K562 (cell line): ENCODE measurements at regions not wholly inside any gene's neighbourhood (a gene's known extent, or its start where the extent isn't known, plus 50 kb on each side); places are given as distances from the start of the nearest gene placed in this dataset.

Experiments
- CSDE1 ChIP-seq, 2 experiments: fragments of 450-650 bp; IDR thresholded peaks; 2 replicates each; pipeline ENCODE4 v1.6.1; 2016; ENCODE audit warnings: mild to moderate bottlenecking in 1 of 2
- E2F4 ChIP-seq: sonication (generic); formaldehyde crosslinking; IDR thresholded peaks from 2 replicates; pipeline ENCODE4 v1.8.0; 2022; ENCODE audit warnings: mild to moderate bottlenecking, low read depth, missing genetic modification reagents
- FOSL1 ChIP-seq: fragments of 200-800 bp; sonication (Bioruptor generic); conservative IDR thresholded peaks from 2 replicates; pipeline ENCODE4 v1.6.1; 2016; ENCODE audit warnings: missing genetic modification characterization, missing compliant biosample characterization
- IFI16 ChIP-seq: fragments of 250-450 bp; sonication (Bioruptor Pico); IDR thresholded peaks from 2 replicates; pipeline ENCODE4 v2.1.2; 2022; ENCODE audit warnings: mild to moderate bottlenecking, inconsistent platforms
- LARP7 ChIP-seq: fragments of 450-650 bp; IDR thresholded peaks from 2 replicates; pipeline ENCODE4 v1.6.1; 2016
- MECOM ChIP-seq: fragments of 250-450 bp; sonication (Bioruptor Pico); IDR thresholded peaks from 2 replicates; pipeline ENCODE4 v1.8.0; 2022; ENCODE audit warnings: inconsistent platforms
- NR2C1 ChIP-seq, 2 experiments: fragments of 450-650 bp; IDR thresholded peaks; 2 replicates each; pipeline ENCODE4 v1.6.1; 2017; ENCODE audit warnings: mild to moderate bottlenecking in 2 of 2, antibody characterized with exemption in 1 of 2, inconsistent platforms in 1 of 2, missing compliant biosample characterization in 1 of 2, missing genetic modification characterization in 1 of 2
- PATZ1 ChIP-seq: fragments of 250-450 bp; sonication (Bioruptor Pico); IDR thresholded peaks from 2 replicates; pipeline ENCODE4 v1.5.0; 2020; ENCODE audit warnings: mild to moderate bottlenecking, borderline replicate concordance
- PBX2 ChIP-seq, 2 experiments: IDR thresholded peaks in 1 of 2; conservative IDR thresholded peaks in 1 of 2; 2 replicates each; pipeline ENCODE4 v1.6.1; 2016; ENCODE audit warnings: low read depth in 2 of 2, mild to moderate bottlenecking in 1 of 2, missing compliant biosample characterization in 1 of 2, missing genetic modification characterization in 1 of 2, moderate library complexity in 1 of 2
- RBM17 ChIP-seq: fragments of 200-400 bp; formaldehyde crosslinking; IDR thresholded peaks from 2 replicates; pipeline ENCODE4 v1.6.1; 2017; ENCODE audit warnings: low read depth, mild to moderate bottlenecking, low read length, borderline replicate concordance
- SREBF2 ChIP-seq: sonication (generic); formaldehyde crosslinking; IDR thresholded peaks from 2 replicates; pipeline ENCODE4 v1.4.0; 2020; ENCODE audit warnings: mild to moderate bottlenecking, missing genetic modification reagents
- TSC22D4 ChIP-seq: fragments of 450-650 bp; IDR thresholded peaks from 2 replicates; pipeline ENCODE4 v1.6.1; 2016; ENCODE audit warnings: missing genetic modification characterization, missing biosample characterization, control low read depth
- XRCC4 ChIP-seq: IDR thresholded peaks from one replicate; pipeline ENCODE4 v1.6.1; 2011; ENCODE audit not compliant: insufficient read depth, insufficient read length; ENCODE audit errors: extremely low read depth
- ZBTB12 ChIP-seq: fragments of 250-450 bp; sonication (Bioruptor Pico); IDR thresholded peaks from 2 replicates; pipeline ENCODE4 v1.4.0; 2020
- ZNF280B ChIP-seq: fragments of 250-450 bp; sonication (Bioruptor Pico); IDR thresholded peaks from 2 replicates; pipeline ENCODE4 v1.5.1; 2021; ENCODE audit warnings: mild to moderate bottlenecking
- ZNF583 ChIP-seq: fragments of 250-450 bp; sonication (Bioruptor Pico); IDR thresholded peaks from 2 replicates; pipeline ENCODE4 v1.4.0; 2020
- ZSCAN32 ChIP-seq: fragments of 450-650 bp; formaldehyde crosslinking; IDR thresholded peaks from 2 replicates; pipeline ENCODE4 v1.4.0; 2020; ENCODE audit warnings: mild to moderate bottlenecking, moderate library complexity
- TF ChIP-seq, protein P1 (sequence below): fragments of 250-450 bp; sonication (Bioruptor Pico); IDR thresholded peaks from 2 replicates; pipeline ENCODE4 v1.5.0; 2021

GRCh38 chr1:181152892-181153633 is 64.6 kb downstream of the IER5 start (continued):
- TF ChIP-seq, protein P1, sequence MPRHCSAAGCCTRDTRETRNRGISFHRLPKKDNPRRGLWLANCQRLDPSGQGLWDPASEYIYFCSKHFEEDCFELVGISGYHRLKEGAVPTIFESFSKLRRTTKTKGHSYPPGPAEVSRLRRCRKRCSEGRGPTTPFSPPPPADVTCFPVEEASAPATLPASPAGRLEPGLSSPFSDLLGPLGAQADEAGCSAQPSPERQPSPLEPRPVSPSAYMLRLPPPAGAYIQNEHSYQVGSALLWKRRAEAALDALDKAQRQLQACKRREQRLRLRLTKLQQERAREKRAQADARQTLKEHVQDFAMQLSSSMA (CRISPR knock-in tag), result no peak
- TF ChIP-seq LARP7, result no peak
- no peak for TF ChIP-seq XRCC4
- TF ChIP-seq E2F4, result no peak
- no peak for TF ChIP-seq ZSCAN32 (CRISPR knock-in tag)
- no peak for TF ChIP-seq RBM17
- TF ChIP-seq MECOM (CRISPR knock-in tag), result peak; percentile 62; the same call in 1 of the 2 replicates
- TF ChIP-seq SREBF2 (CRISPR knock-in tag), result no peak
- no peak for TF ChIP-seq PBX2 (CRISPR knock-in tag; IDR thresholded peaks at IDR 0.05; ENCODE audit: low read depth)
- TF ChIP-seq PBX2 (tag; conservative IDR thresholded peaks at IDR 0.05; ENCODE audit: low read depth), result peak; percentile 53; the same call in 1 of the 2 replicates
- peak; percentile 61; the same call in 1 of the 2 replicates for TF ChIP-seq NR2C1 (IDR thresholded peaks at IDR 0.05)
- TF ChIP-seq NR2C1 (tag; IDR thresholded peaks at IDR 0.05), result peak; percentile 80
- peak; percentile 58; the same call in 1 of the 2 replicates for TF ChIP-seq ZBTB12
- TF ChIP-seq ZNF583 (CRISPR knock-in tag), result peak; percentile 81
- peak; percentile 67; the same call in 1 of the 2 replicates for TF ChIP-seq FOSL1 (tag)
- no peak for TF ChIP-seq TSC22D4 (tag)
- no peak for TF ChIP-seq IFI16 (CRISPR knock-in tag)
- TF ChIP-seq CSDE1 (IDR thresholded peaks at IDR 0.05), result no peak
- TF ChIP-seq PATZ1 (CRISPR knock-in tag), result no peak
- TF ChIP-seq ZNF280B (CRISPR knock-in tag), result no peak
